IMR-90 (cell line): ENCODE measurements at regions not wholly inside any gene's neighbourhood (a gene's known extent, or its start where the extent isn't known, plus 50 kb on each side); places are given as distances from the start of the nearest gene placed in this dataset.

Source experiments
- ATAC-seq: fragments of 200-7000 bp; cut with Tn5 transposase; 2 replicates; pipeline ENCODE4 v1.9.1; 2020; ENCODE audit warnings: low read depth, mild to moderate bottlenecking, moderate library complexity
- BruUV-seq: library from RNA; stranded (reverse); fragments of 400-500 nt; replicated peaks from 2 replicates; lab custom pipeline; 2021; lab: Mats Ljungman, UMichigan
- CTCF ChIA-PET: fragments of 300-600 bp; formaldehyde crosslinking; extraction: SDS; loops from one replicate; lab custom pipeline; 2021; ENCODE audit warnings: antibody characterized with exemption; lab: Yijun Ruan, JAX
- POLR2A ChIA-PET: fragments of 300-600 bp; sonication (Branson Sonifier 250); formaldehyde crosslinking; loops from one replicate; lab custom pipeline; 2022; ENCODE audit warnings: antibody characterized with exemption; ENCODE audit not compliant: unreplicated experiment; lab: Charles Lee
- DNase-seq: peaks from one replicate; pipeline ENCODE4 v3.0.0; 2013
- H2AFZ ChIP-seq: replicated peaks from 2 replicates; pipeline ENCODE3; 2013; ENCODE audit warnings: low read length, mild to moderate bottlenecking; ENCODE audit not compliant: poor library complexity
- H2AK5ac ChIP-seq: 2 replicates; pipeline ENCODE4 v1.6.1; 2013; ENCODE audit warnings: low read depth, low read length, inconsistent platforms
- H2AK9ac ChIP-seq: replicated peaks from 2 replicates; pipeline ENCODE3; 2013; ENCODE audit warnings: mild to moderate bottlenecking, low read depth, low read length, moderate library complexity; ENCODE audit not compliant: poor library complexity
- H2BK120ac ChIP-seq: 2 replicates; pipeline ENCODE4 v1.6.1; 2013; ENCODE audit warnings: low read depth, low read length, inconsistent platforms
- H2BK15ac ChIP-seq: 3 replicates; pipeline ENCODE4 v1.6.1; 2013; ENCODE audit warnings: low read depth, low read length, inconsistent platforms
- H2BK20ac ChIP-seq: 2 replicates; pipeline ENCODE4 v1.6.1; 2013; ENCODE audit warnings: low read depth, mild to moderate bottlenecking, inconsistent platforms, low read length, moderate library complexity
- H2BK5ac ChIP-seq: 2 replicates; pipeline ENCODE4 v1.6.1; 2013; ENCODE audit warnings: mild to moderate bottlenecking, low read depth, low read length, inconsistent platforms; ENCODE audit not compliant: poor library complexity, severe bottlenecking
- H3K14ac ChIP-seq: replicated peaks from 2 replicates; pipeline ENCODE4 v1.6.1; 2013; ENCODE audit warnings: low read depth, low read length, inconsistent platforms
- H3K18ac ChIP-seq: 2 replicates; pipeline ENCODE4 v1.6.1; 2013; ENCODE audit warnings: low read depth, low read length, control low read depth
- H3K23ac ChIP-seq: 2 replicates; pipeline ENCODE4 v1.6.1; 2013; ENCODE audit warnings: low read depth, low read length, inconsistent platforms
- H3K27ac ChIP-seq: 2 replicates; pipeline ENCODE4 v1.5.1; 2013; ENCODE audit warnings: mild to moderate bottlenecking, control low read depth, low read length; ENCODE audit not compliant: insufficient read depth
- H3K27me3 ChIP-seq: 2 replicates; pipeline ENCODE4 v1.6.1; 2013; ENCODE audit warnings: low read length; ENCODE audit not compliant: control insufficient read depth, insufficient read depth
- H3K36me3 ChIP-seq: 2 replicates; pipeline ENCODE4 v1.6.1; 2013; ENCODE audit warnings: low read length, mixed read lengths; ENCODE audit not compliant: control insufficient read depth, insufficient read depth
- H3K4ac ChIP-seq: 2 replicates; pipeline ENCODE4 v1.6.1; 2013; ENCODE audit warnings: low read depth, low read length, inconsistent platforms
- H3K4me1 ChIP-seq: 2 replicates; pipeline ENCODE4 v1.6.1; 2013; ENCODE audit warnings: low read length, mixed read lengths; ENCODE audit not compliant: control insufficient read depth, insufficient read depth
- H3K4me2 ChIP-seq: 2 replicates; pipeline ENCODE4 v1.6.1; 2013; ENCODE audit warnings: low read depth, mild to moderate bottlenecking, control low read depth, low read length, moderate library complexity
- H3K4me3 ChIP-seq: 2 replicates; pipeline ENCODE4 v1.5.1; 2013; ENCODE audit warnings: low read depth, mild to moderate bottlenecking, control low read depth, low read length, moderate library complexity; ENCODE audit not compliant: insufficient read depth
- H3K56ac ChIP-seq: 2 replicates; pipeline ENCODE4 v1.6.1; 2013; ENCODE audit warnings: low read length, inconsistent platforms; ENCODE audit not compliant: insufficient read depth; ENCODE audit errors: extremely low read depth
- H3K79me1 ChIP-seq, 2 experiments: 2 replicates each; pipeline ENCODE4 v1.6.1; 2013; ENCODE audit warnings: low read length in 2 of 2, inconsistent platforms in 1 of 2, low read depth in 1 of 2
- H3K9ac ChIP-seq: 2 replicates; pipeline ENCODE4 v1.6.1; 2013; ENCODE audit warnings: low read depth, low read length, control low read depth
- H3K9me1 ChIP-seq: 2 replicates; pipeline ENCODE4 v1.6.1; 2013; ENCODE audit warnings: low read length, inconsistent platforms; ENCODE audit not compliant: insufficient read depth
- H3K9me3 ChIP-seq: 2 replicates; pipeline ENCODE4 v1.6.1; 2013; ENCODE audit warnings: low read length; ENCODE audit not compliant: control insufficient read depth, insufficient read depth
- H4K20me1 ChIP-seq: 2 replicates; pipeline ENCODE4 v1.6.1; 2013; ENCODE audit warnings: low read length, inconsistent platforms; ENCODE audit not compliant: insufficient read depth
- H4K5ac ChIP-seq: 2 replicates; pipeline ENCODE4 v1.6.1; 2013; ENCODE audit warnings: mild to moderate bottlenecking, low read depth, low read length, control low read depth
- H4K8ac ChIP-seq, 2 experiments: 2 replicates each; pipeline ENCODE4 v1.6.1; 2013; ENCODE audit warnings: low read depth in 2 of 2, low read length in 2 of 2, control low read depth in 1 of 2, inconsistent platforms in 1 of 2
- H4K91ac ChIP-seq: 2 replicates; pipeline ENCODE4 v1.6.1; 2013; ENCODE audit warnings: low read depth, low read length, inconsistent platforms; ENCODE audit not compliant: insufficient read depth
- CEBPB ChIP-seq: IDR thresholded peaks from 2 replicates; pipeline ENCODE4 v1.6.1; 2012; ENCODE audit warnings: low read depth, low read length, improper control_type of control experiment
- CHD1 ChIP-seq: IDR thresholded peaks from 2 replicates; pipeline ENCODE4 v1.6.1; 2012; ENCODE audit warnings: low read depth, low read length, improper control_type of control experiment
- FOS ChIP-seq: fragments of 150-350 bp; IDR thresholded peaks from 2 replicates; pipeline ENCODE4 v1.6.1; 2016; ENCODE audit warnings: low read depth, low read length
- MAZ ChIP-seq: IDR thresholded peaks from 2 replicates; pipeline ENCODE4 v1.6.1; 2012; ENCODE audit warnings: low read depth, mild to moderate bottlenecking, low read length, improper control_type of control experiment, moderate library complexity, borderline replicate concordance
- MXI1 ChIP-seq: IDR thresholded peaks from 2 replicates; pipeline ENCODE4 v1.6.1; 2012; ENCODE audit warnings: low read depth, mild to moderate bottlenecking, low read length, moderate library complexity, borderline replicate concordance
- NFE2L2 ChIP-seq: fragments of 150-350 bp; IDR thresholded peaks from 2 replicates; pipeline ENCODE4 v1.6.1; 2016; ENCODE audit warnings: low read depth, mild to moderate bottlenecking, low read length
- POLR2A ChIP-seq: IDR thresholded peaks from 2 replicates; pipeline ENCODE4 v1.6.1; 2012; ENCODE audit warnings: mild to moderate bottlenecking, low read depth, low read length
- RAD21 ChIP-seq: IDR thresholded peaks from 2 replicates; pipeline ENCODE4 v1.6.1; 2012; ENCODE audit warnings: low read length, improper control_type of control experiment
- RCOR1 ChIP-seq: IDR thresholded peaks from 2 replicates; pipeline ENCODE4 v1.6.1; 2012; ENCODE audit warnings: mild to moderate bottlenecking, low read length, improper control_type of control experiment; ENCODE audit not compliant: insufficient replicate concordance
- SMC3 ChIP-seq: fragments of 150-350 bp; IDR thresholded peaks from 2 replicates; pipeline ENCODE4 v1.6.1; 2016; ENCODE audit warnings: low read depth, mild to moderate bottlenecking, antibody characterized with exemption, low read length, moderate library complexity
- WGBS, 2 experiments: methylation state at CpG; one replicate each; pipeline versions ENCODE4 v1.1.5 to v1.1.7; 2013; ENCODE audit warnings: missing lambda C conversion rate in 2 of 2; ENCODE audit not compliant: insufficient read length in 1 of 2; ENCODE audit errors: extremely low coverage in 2 of 2; 5-methylcytosine and 5-hydroxymethylcytosine counted together
- dilution Hi-C: fragments of 300-500 bp; cut with HindIII; formaldehyde crosslinking; loops from one replicate; pipeline ENCODE4 v1.14.3; 2018; ENCODE audit warnings: low sequenced_read_pairs; ENCODE audit not compliant: unreplicated experiment
- in situ Hi-C: fragments of 300-500 bp; cut with MboI; formaldehyde crosslinking; loops from 3 replicates; pipeline ENCODE4 v1.14.3; 2019; ENCODE audit warnings: low sequenced_read_pairs, inconsistent platforms, mixed read lengths
- intact Hi-C: fragments of 100-400 bp; cut with micrococcal nuclease; formaldehyde crosslinking; loops from 2 replicates; pipeline ENCODE4 v1.10.0; 2022
- TF ChIP-seq, protein P1 (sequence below): fragments of 150-350 bp; IDR thresholded peaks from 2 replicates; pipeline ENCODE4 v1.6.1; 2017; ENCODE audit warnings: mild to moderate bottlenecking, antibody characterized with exemption, low read length, low read depth
- TF ChIP-seq, protein P2 (sequence below): fragments of 150-350 bp; IDR thresholded peaks from 2 replicates; pipeline ENCODE4 v1.6.1; 2016; ENCODE audit warnings: low read depth, mild to moderate bottlenecking, low read length, moderate library complexity, borderline replicate concordance

GRCh38 chr17:31596382-31597323 lies 205.2 kb downstream of the RAB11FIP4 start:
- H2BK20ac ChIP-seq = peak overlapping the region; percentile 100
- no peaks in the 10 kb centered on the region for H4K20me1 ChIP-seq
- in situ Hi-C loops (no loop called here), dilution Hi-C loops (no loop called here), intact Hi-C loops (loop anchor here (2.0 to 5.0 kb wide), 2 partner anchors 36 to 149 kb away; no protein-coding TSS in a partner anchor)
- peak overlapping the region; percentile 82 for H3K56ac ChIP-seq
- 9% methylated on average over 7 of the region's 16 CpGs; no CpG with 5 or more reads in 1 of the 2 experiments for WGBS, 2 experiments
- peak overlapping the region; percentile 37 for H3K9ac ChIP-seq
- H3K4me3 ChIP-seq = no peak overlapping the region
- ChIA-PET POLR2A (interaction anchor here (0.5 to 0.6 kb wide), 2 partner anchors 12 to 70 kb away, joined by 3 to 4 read pairs; no protein-coding TSS in a partner anchor), CTCF (interaction anchor here (0.5 to 0.7 kb wide), 3 partner anchors 130 to 311 kb away, joined by 3 to 6 read pairs (median 3); no protein-coding TSS in a partner anchor)
- H4K8ac ChIP-seq = peak overlapping the region; percentile 92 to 99
- no peaks in the 10 kb centered on the region for H3K9me3 ChIP-seq
- H3K79me1 ChIP-seq = peaks cover 0 to 35% of the 10 kb centered on the region in 2 experiments; a peak in 2 of 4 replicates
- peak; percentile 94 for ATAC-seq
- DNase-seq = peak; percentile 98
- peak overlapping the region; percentile 96 for H2AK9ac ChIP-seq
- peak overlapping the region; percentile 100 for H3K4ac ChIP-seq
- peak overlapping the region; percentile 99 for H4K91ac ChIP-seq
- peak overlapping the region; percentile 83 for H4K5ac ChIP-seq
- H3K27ac ChIP-seq = peak overlapping the region; percentile 96
- H2BK120ac ChIP-seq = peak overlapping the region; percentile 100
- H2BK5ac ChIP-seq = peak overlapping the region; percentile 99
- peak overlapping the region; percentile 100 for H2AK5ac ChIP-seq
- peaks cover 40% of the 10 kb centered on the region for H3K4me1 ChIP-seq
- no TSS peak for BruUV-seq
- peak overlapping the region; percentile 89 for H3K18ac ChIP-seq
- peak overlapping the region; percentile 84 for H2AFZ ChIP-seq
- H3K14ac ChIP-seq = peak overlapping the region; percentile 98
- H3K27me3 ChIP-seq = no peaks in the 10 kb centered on the region
- H3K9me1 ChIP-seq = peaks cover 47% of the 10 kb centered on the region
- H3K23ac ChIP-seq = peak overlapping the region; percentile 98
- H2BK15ac ChIP-seq = peak overlapping the region; percentile 100
- H3K36me3 ChIP-seq = no peaks in the 10 kb centered on the region; the same call in 1 of the 2 replicates
- H3K4me2 ChIP-seq = no peak overlapping the region
- TF ChIP-seq RAD21 = peak; percentile 40
- peak; percentile 64; the same call in 1 of the 2 replicates for TF ChIP-seq POLR2A
- peak; percentile 80; the same call in 1 of the 2 replicates for TF ChIP-seq MAZ
- TF ChIP-seq, protein P1, sequence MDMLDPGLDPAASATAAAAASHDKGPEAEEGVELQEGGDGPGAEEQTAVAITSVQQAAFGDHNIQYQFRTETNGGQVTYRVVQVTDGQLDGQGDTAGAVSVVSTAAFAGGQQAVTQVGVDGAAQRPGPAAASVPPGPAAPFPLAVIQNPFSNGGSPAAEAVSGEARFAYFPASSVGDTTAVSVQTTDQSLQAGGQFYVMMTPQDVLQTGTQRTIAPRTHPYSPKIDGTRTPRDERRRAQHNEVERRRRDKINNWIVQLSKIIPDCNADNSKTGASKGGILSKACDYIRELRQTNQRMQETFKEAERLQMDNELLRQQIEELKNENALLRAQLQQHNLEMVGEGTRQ = peak; percentile 53; the same call in 1 of the 2 replicates
- peak; percentile 80 for TF ChIP-seq RCOR1
- TF ChIP-seq CHD1 = no peak
- TF ChIP-seq NFE2L2 = peak; percentile 41; the same call in 1 of the 2 replicates
- TF ChIP-seq SMC3 = peak; percentile 21
- peak; percentile 84; the same call in 1 of the 2 replicates for TF ChIP-seq MXI1
- TF ChIP-seq, protein P2, sequence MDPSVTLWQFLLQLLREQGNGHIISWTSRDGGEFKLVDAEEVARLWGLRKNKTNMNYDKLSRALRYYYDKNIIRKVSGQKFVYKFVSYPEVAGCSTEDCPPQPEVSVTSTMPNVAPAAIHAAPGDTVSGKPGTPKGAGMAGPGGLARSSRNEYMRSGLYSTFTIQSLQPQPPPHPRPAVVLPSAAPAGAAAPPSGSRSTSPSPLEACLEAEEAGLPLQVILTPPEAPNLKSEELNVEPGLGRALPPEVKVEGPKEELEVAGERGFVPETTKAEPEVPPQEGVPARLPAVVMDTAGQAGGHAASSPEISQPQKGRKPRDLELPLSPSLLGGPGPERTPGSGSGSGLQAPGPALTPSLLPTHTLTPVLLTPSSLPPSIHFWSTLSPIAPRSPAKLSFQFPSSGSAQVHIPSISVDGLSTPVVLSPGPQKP = no peak
- TF ChIP-seq CEBPB = no peak
- peak; percentile 85 for TF ChIP-seq FOS
